Calu3 (cell line): ENCODE measurements at regions not wholly inside any gene's neighbourhood (a gene's known extent, or its start where the extent isn't known, plus 50 kb on each side); places are given as distances from the start of the nearest gene placed in this dataset.

Source experiments
- BruUV-seq: library from RNA; stranded (reverse); fragments of 400-500 nt; replicated peaks from 2 replicates; lab custom pipeline; 2021; lab: Mats Ljungman, UMichigan
- CTCF ChIA-PET: fragments of 300-600 bp; sonication (Branson Sonifier 250); formaldehyde crosslinking; loops from one replicate; lab custom pipeline; 2022; ENCODE audit warnings: antibody characterized with exemption; lab: Charles Lee
- DNase-seq: peaks from one replicate; pipeline ENCODE4 v3.0.0; 2022
- H3K27ac Mint-ChIP-seq: one replicate; pipeline ENCODE4 v1.8.0; 2022; ENCODE audit warnings: mixed read lengths; ENCODE audit not compliant: unreplicated experiment
- H3K27me3 Mint-ChIP-seq: one replicate; pipeline ENCODE4 v1.8.0; 2022; ENCODE audit warnings: mixed read lengths; ENCODE audit not compliant: unreplicated experiment
- H3K36me3 Mint-ChIP-seq: one replicate; pipeline ENCODE4 v1.8.0; 2022; ENCODE audit warnings: mild to moderate bottlenecking, moderate library complexity, mixed read lengths; ENCODE audit not compliant: insufficient read depth, unreplicated experiment
- H3K4me1 Mint-ChIP-seq: one replicate; pipeline ENCODE4 v1.8.0; 2022; ENCODE audit warnings: mild to moderate bottlenecking, low read depth, mixed read lengths; ENCODE audit not compliant: unreplicated experiment
- H3K4me3 Mint-ChIP-seq: one replicate; pipeline ENCODE4 v1.8.0; 2022; ENCODE audit warnings: mild to moderate bottlenecking, low read depth, moderate library complexity, mixed read lengths; ENCODE audit not compliant: unreplicated experiment
- H3K9me3 Mint-ChIP-seq: one replicate; pipeline ENCODE4 v1.8.0; 2022; ENCODE audit warnings: low read depth, mixed read lengths; ENCODE audit not compliant: unreplicated experiment
- CTCF ChIP-seq: fragments of 200-600 bp; IDR thresholded peaks from one replicate; pipeline ENCODE4 v1.8.0; 2022; ENCODE audit warnings: antibody characterized with exemption; ENCODE audit not compliant: unreplicated experiment
- intact Hi-C: fragments of 100-400 bp; cut with micrococcal nuclease; formaldehyde crosslinking; loops from one replicate; pipeline ENCODE4 v1.10.0; 2022; ENCODE audit not compliant: unreplicated experiment

- CTCF ChIA-PET, result no interaction called here
These were observed 750.7 kb upstream of the PABPC4L start for GRCh38 chr4:134952305-134952704.

GRCh38 chr4:134948110-134948642 lies 746.6 kb upstream of the PABPC4L start:
- intact Hi-C loops, result no loop called here
- BruUV-seq, result no TSS peak
- H3K36me3 Mint-ChIP-seq, result no peaks in the 10 kb centered on the region

More at GRCh38 chr4:134952305-134952704, 750.7 kb upstream of the PABPC4L start:
- Mint-ChIP-seq H3K9me3 (no peaks in the 10 kb centered on the region), H3K4me3 (no peak overlapping the region), H3K4me1 (no peaks in the 10 kb centered on the region), H3K27ac (no peak overlapping the region), H3K36me3 (no peaks in the 10 kb centered on the region), H3K27me3 (no peaks in the 10 kb centered on the region)
- no TSS peak for BruUV-seq
- no peak for TF ChIP-seq CTCF
- no peak for DNase-seq
- intact Hi-C loops, result no loop called here

GRCh38 chr4:134944115-134944514 lies 742.5 kb upstream of the PABPC4L start:
- Mint-ChIP-seq H3K9me3 (no peaks in the 10 kb centered on the region), H3K36me3 (no peaks in the 10 kb centered on the region), H3K4me3 (no peak overlapping the region), H3K27ac (no peak overlapping the region), H3K4me1 (no peaks in the 10 kb centered on the region), H3K27me3 (no peaks in the 10 kb centered on the region)
- BruUV-seq, result no TSS peak
- TF ChIP-seq CTCF, result no peak
- no peak for DNase-seq
- CTCF ChIA-PET, result no interaction called here
- intact Hi-C loops, result no loop called here

More at GRCh38 chr4:134948110-134948642, 746.6 kb upstream of the PABPC4L start:
- no peaks in the 10 kb centered on the region for H3K27me3 Mint-ChIP-seq
- TF ChIP-seq CTCF, result no peak
- CTCF ChIA-PET, result no interaction called here
- H3K4me1 Mint-ChIP-seq, result no peaks in the 10 kb centered on the region
- no peak overlapping the region for H3K4me3 Mint-ChIP-seq
- no peak for DNase-seq
- H3K9me3 Mint-ChIP-seq, result no peaks in the 10 kb centered on the region
- H3K27ac Mint-ChIP-seq, result no peak overlapping the region

GRCh38 chr4:134936014-134936413 lies 734.4 kb upstream of the PABPC4L start:
- Mint-ChIP-seq H3K9me3 (no peaks in the 10 kb centered on the region), H3K27ac (no peak overlapping the region), H3K4me1 (no peaks in the 10 kb centered on the region), H3K4me3 (no peak overlapping the region), H3K36me3 (no peaks in the 10 kb centered on the region), H3K27me3 (no peaks in the 10 kb centered on the region)
- BruUV-seq, result no TSS peak
- DNase-seq, result no peak
- CTCF ChIA-PET, result no interaction called here
- TF ChIP-seq CTCF, result no peak
- intact Hi-C loops, result loop anchor here (10.0 kb wide), 1 partner anchor 1611 kb away; no protein-coding TSS in a partner anchor
